Suppressor macrophage treated with lipopolysaccharide for 4 hours (primary cell): ENCODE measurements at regions not wholly inside any gene's neighbourhood (a gene's known extent, or its start where the extent isn't known, plus 50 kb on each side); places are given as distances from the start of the nearest gene placed in this dataset.
"Not testable (repeated sequence)": the region's sequence is repeated elsewhere in the genome, so short reads cannot be mapped to it uniquely, and the experiment has no call there.

ENCODE experiments used
- DNase-seq: peaks from one replicate; pipeline ENCODE4 v3.0.0-alpha.2; 2020

- DNase-seq, result no peak
Measured at GRCh38 chr3:148534089-148534988, 163.4 kb upstream of the AGTR1 start.

- no peak for DNase-seq
Measured at GRCh38 chr3:148535001-148535400, 162.7 kb upstream of the AGTR1 start.

- DNase-seq, result no peak
Measured at GRCh38 chr3:148540266-148540665, 157.4 kb upstream of the AGTR1 start.

- no peak for DNase-seq
Measured at GRCh38 chr3:148540851-148541250, 156.9 kb upstream of the AGTR1 start.

DNA sequence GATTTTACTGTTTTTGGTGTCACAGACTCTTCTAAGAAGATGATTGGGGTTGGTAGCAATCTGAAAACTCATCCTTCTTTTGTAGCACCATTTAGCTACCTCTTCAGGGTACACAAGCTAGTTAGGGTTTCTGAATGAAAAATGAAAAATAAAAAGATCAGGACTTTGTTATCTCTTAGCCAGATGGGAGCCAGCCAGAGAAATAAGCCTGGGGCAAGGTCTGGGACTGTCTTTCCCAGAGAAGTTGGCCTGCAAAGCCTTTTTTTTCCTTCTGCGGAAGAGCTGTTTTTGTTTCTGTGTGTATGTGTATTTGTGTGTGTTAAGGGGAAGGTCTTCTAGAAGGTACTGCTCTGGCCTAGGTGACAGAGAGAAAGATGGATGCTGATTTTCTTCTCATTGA, 150.7 kb upstream of the AGTR1 start:
- DNase-seq, result no peak

DNA sequence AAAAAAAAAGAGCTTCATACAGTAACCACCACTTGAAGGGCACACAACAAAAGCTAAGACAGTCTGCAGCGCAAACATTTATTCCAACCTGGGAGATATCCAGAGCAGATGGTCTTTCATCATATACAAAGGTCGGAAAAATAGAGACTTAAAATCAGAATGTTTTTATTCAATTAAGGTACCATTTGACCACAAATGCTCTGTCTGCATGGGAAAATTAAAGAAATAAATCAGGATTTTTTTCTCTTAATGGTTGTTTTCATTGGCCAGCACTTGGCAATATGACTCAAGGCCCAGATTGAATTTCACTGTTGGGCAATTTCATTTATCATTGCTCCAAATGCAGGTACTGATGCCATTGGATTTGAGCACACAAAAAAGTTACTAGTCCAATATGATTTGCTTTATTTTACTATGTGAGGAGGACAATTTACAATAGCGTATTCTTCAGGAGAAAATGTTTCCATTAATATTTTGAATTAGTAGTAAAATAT, 145.9 kb upstream of the AGTR1 start:
- no peak for DNase-seq

- no peak for DNase-seq
Measured at GRCh38 chr3:148554367-148554766, 143.3 kb upstream of the AGTR1 start.

GRCh38 chr3:148556664-148557063, 141.0 kb upstream of the AGTR1 start:
- DNase-seq, result no peak

GRCh38 chr3:148577579-148577978, 120.1 kb upstream of the AGTR1 start:
- DNase-seq, result not testable (repeated sequence)

DNA sequence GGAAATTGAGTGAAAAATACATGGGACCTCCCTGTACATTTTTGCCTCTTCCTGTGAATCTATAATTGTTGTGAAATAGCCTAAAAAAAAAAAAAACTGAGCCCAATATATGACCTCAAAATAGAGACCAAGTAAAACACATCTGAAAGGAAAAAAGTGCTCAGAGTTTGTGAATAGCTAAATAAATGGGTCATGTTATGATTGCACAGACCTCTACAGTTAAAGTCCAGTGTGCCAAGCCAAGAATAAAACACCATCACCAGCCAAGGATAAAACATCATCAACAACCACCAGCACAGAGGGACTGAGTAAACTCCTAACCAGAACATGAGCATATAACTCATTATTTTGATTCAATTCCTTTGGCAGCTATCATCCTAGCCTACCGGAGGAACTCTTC, 115.6 kb upstream of the AGTR1 start:
- DNase-seq, result no peak

DNA sequence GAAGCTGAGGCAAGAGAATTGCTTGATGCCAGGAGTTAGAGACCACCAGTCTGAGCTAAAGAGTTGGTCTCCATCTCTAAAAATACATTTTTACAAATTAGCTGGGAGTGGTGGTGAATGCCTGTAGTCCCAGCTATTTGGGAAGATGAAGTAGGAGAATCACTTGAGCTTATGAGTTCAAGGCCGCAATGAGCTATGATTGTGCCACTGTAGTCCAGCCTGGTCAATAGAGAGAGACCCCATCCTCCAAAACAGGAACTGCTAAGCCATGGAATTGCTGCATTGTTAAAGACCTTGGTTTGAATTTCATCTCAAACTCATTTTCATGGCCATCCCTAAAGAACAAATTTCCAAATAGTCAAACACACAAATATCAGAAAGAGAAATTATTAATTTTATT, 113.9 kb upstream of the AGTR1 start:
- DNase-seq, result no peak

DNA sequence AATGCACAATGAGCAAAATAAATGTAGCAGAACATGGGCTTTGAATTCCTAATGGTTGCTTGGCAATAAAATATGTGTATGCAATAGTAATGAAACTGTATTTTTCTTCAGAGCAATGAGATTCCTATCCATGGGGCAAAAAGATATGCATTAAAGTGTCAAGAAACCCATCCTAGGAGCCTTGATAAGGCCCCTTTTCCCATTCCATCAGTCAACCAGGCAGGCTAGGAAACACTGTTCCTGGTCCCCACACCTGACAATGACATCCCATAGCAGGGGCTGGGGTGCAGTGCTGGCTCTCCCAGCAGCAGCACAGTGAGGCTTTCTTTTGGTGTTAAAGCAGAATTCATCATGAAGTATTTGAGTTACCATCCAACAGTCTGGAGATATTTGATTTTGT, 113.3 kb upstream of the AGTR1 start:
- DNase-seq, result no peak

DNA sequence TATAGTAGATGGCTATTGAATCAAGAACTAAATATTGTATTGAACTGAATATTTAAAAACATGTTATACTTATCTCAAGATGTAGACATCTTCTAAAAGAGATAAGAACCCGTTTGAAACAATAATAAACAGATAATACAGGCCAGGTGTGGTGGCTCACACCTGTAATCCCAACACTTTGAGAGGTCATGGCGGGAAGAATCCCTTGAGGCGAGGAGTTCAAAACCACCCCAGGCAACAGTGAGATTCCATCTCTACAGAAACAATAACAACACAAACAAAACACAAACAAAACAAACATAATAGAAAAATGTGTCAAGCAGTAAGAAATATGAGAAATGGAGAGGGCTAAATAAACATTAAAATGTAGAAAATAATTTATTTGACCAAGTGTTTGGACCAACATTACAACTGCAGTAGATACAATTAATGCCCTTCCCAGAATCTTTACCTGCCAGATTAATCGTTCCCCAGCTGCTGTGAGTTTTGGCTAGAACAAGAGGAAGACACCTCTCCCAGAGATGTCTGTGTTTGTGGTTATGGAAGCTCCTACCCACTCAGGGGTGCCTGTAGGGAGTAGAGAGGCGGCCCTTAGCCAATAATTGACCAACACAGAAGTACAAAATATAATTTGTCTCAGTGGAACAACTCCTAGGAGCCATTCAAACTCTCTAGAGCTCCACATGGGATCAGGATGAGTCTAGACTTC, 111.9 kb upstream of the AGTR1 start:
- no peak for DNase-seq

DNA sequence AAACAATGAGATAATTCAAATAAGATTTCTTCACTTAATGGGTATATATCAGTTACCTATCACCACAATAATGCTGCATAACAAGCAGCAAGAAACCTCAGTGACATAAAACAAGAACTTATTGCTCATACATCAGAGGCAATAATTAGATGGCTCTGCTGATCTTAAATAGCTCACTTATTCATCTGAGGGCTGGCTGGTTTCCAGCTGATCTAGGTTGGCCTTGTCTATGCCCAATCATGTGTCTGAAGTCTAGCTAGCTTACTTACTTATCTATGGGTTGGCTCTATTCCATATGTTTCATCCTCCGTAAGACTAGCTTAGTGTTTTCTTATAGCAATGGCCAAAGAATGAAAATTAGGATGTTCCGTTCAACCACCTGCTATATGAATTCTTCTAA, 109.4 kb upstream of the AGTR1 start:
- DNase-seq, result no peak

GRCh38 chr3:148591525-148591924, 106.2 kb upstream of the AGTR1 start:
- DNase-seq, result no peak

DNA sequence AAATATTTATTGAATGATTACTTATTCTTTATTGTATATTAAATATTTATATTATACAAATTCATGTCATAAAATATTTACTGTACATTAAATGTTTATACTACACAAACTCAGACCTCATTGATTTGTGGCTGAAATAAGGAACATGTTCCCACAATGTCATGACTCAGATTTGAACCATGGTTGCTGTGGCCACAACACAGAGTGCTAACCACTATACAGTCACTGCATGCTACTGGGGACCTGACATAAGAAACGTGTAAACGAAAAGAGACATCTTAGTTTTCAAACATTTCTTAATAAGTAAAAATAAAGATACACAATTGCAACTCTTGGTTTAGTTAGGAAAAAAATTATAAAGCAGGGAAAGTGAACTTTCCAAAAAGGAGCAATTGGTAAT, 99.1 kb upstream of the AGTR1 start:
- no peak for DNase-seq

GRCh38 chr3:148599481-148599880, 98.2 kb upstream of the AGTR1 start:
- no peak for DNase-seq

GRCh38 chr3:148600440-148600839, 97.3 kb upstream of the AGTR1 start:
- DNase-seq, result no peak

DNA sequence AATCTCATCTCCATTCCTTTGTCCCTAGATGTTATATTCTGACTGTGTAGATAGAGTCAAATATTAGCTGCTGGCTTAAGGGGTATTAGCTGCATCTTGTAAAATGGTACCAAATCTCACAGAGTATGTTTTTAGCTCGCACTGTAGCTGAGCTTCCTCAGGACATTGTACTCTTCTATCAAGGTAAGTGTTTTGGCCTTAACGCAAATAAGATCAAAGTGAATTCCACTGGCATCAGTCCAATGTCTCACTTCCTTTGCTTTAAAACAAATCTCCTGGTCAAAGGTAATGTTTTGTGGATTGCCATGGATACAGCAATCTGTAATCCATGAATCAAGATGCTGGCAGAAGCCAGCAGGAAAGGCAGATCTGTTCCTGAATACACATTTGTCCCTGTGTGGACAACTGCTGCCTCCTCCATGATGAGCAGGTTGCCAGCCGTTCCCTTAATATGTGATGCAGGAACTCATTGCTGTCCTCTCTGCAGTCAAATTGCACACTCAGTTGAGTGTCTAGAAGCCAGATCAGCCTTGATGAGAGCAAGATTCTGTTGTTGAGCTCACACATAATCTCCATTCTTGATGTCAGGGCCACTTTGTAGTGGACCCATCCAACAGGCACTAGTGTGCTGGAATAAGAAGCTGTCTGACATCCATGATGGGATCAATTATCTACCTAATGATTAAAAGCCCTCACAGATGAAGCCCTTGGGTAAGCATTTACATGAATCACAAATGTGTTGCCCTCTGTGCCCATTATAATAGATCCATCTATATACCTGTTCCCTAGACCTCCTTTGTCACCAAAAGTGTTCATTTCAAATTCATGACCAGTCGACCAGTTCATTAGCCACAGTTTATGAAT, 96.6 kb upstream of the AGTR1 start:
- DNase-seq, result no peak

GRCh38 chr3:148601766-148602685, 95.7 kb upstream of the AGTR1 start:
- DNase-seq, result no peak

GRCh38 chr3:148604270-148605085, 93.2 kb upstream of the AGTR1 start:
- DNase-seq, result no peak
